ENCODE measurements at regions not wholly inside any gene's neighbourhood (a gene's known extent, or its start where the extent isn't known, plus 50 kb on each side); places are given as distances from the start of the nearest gene placed in this dataset.
"Not testable (repeated sequence)": the region's sequence is repeated elsewhere in the genome, so short reads cannot be mapped to it uniquely, and the experiment has no call there.

DNA sequence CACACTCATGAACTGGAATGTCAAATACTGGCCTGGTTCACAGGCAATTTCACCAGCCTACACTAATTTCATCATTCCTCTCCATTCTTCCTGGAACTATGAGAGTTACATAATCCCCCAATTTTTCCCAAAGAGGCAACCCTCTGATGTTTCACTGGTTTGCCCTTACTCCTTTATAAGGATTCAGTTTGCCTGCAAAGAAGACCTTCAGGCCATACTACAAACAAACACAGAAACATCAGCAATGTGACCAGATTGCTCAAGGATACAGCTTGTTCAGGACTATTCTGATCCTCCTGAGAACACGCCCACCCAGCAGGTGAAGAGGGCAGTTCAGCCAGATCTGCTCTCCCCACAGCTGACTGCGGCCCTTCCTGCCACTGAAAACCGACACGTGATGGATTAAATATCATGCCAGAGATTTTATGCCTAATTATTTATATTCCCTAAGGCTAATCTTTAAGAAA is 215.5 kb downstream of the ETAA1 start:
- no peak for TF ChIP-seq POLR2A (IDR thresholded peaks at IDR 0.05)
- TF ChIP-seq, protein P1, sequence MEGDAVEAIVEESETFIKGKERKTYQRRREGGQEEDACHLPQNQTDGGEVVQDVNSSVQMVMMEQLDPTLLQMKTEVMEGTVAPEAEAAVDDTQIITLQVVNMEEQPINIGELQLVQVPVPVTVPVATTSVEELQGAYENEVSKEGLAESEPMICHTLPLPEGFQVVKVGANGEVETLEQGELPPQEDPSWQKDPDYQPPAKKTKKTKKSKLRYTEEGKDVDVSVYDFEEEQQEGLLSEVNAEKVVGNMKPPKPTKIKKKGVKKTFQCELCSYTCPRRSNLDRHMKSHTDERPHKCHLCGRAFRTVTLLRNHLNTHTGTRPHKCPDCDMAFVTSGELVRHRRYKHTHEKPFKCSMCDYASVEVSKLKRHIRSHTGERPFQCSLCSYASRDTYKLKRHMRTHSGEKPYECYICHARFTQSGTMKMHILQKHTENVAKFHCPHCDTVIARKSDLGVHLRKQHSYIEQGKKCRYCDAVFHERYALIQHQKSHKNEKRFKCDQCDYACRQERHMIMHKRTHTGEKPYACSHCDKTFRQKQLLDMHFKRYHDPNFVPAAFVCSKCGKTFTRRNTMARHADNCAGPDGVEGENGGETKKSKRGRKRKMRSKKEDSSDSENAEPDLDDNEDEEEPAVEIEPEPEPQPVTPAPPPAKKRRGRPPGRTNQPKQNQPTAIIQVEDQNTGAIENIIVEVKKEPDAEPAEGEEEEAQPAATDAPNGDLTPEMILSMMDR (IDR thresholded peaks at IDR 0.05), result no peak
- H3K27ac ChIP-seq, result no peak overlapping the region
- no peaks in the 10 kb centered on the region for H3K9me3 ChIP-seq
- 61 to 69% methylated on average over 4 of the region's 4 CpGs for WGBS, 2 donors
- no peaks in the 10 kb centered on the region for H3K36me3 ChIP-seq
- H3K4me1 ChIP-seq, result no peaks in the 10 kb centered on the region
- intact Hi-C loops (cut with DNase I), result no loop called here
- H3K4me3 ChIP-seq (replicated peaks in 1 of 3), result no peak overlapping the region
- no peak for DNase-seq
- no peaks in the 10 kb centered on the region for H3K27me3 ChIP-seq

DNA sequence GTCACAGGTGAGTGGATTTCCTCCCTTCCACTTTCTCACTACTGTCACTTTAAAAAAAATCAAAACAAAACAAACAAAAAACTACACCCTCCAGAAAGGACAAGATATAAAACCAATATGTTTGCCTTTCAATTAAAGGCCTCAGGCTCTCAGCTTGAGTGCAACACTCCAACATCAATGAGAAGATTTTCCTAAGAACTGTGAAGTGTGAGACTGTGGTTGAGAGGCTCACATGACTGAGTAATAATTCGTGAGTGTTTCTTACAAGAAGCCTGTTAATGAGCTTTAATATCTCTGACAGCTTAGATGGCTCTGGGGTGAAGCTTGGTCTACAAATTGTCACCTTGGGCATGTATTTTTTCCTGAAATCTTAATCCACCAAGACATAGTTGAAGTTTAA is 216.1 kb downstream of the ETAA1 start:
- WGBS, 2 donors, result 19 to 44% methylated on average over 1 of the region's 1 CpG
- intact Hi-C loops (cut with DNase I), result no loop called here
- no peak overlapping the region for H3K4me3 ChIP-seq (replicated peaks in 1 of 3)
- no peak overlapping the region for H3K27ac ChIP-seq
- no peak for TF ChIP-seq POLR2A (IDR thresholded peaks at IDR 0.05)
- TF ChIP-seq, protein P1 (IDR thresholded peaks at IDR 0.05), result no peak
- H3K27me3 ChIP-seq, result no peaks in the 10 kb centered on the region
- no peaks in the 10 kb centered on the region for H3K4me1 ChIP-seq
- H3K9me3 ChIP-seq, result no peaks in the 10 kb centered on the region
- no peaks in the 10 kb centered on the region for H3K36me3 ChIP-seq
- DNase-seq, result no peak

DNA sequence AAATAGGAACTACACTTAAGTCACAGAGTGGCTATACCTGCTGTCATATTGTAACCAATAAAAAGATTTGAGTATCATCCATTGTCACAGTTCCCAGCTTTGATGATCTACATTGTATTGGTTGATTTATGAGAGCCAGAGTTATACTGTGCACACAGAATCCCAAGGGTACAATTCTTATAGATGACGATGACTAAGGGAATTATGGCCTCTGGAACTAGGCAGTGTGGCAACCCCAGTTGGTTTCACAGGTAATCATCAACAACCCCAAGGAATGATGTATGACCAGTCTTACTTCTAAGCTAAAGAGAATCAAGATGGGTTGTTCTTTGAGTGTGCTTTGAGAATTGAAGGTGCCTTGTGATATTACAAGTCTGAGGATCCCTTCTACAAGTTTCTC is 217.3 kb downstream of the ETAA1 start:
- no peaks in the 10 kb centered on the region for H3K9me3 ChIP-seq
- H3K36me3 ChIP-seq, result no peaks in the 10 kb centered on the region
- H3K4me3 ChIP-seq (replicated peaks in 1 of 3), result no peak overlapping the region
- no peak for DNase-seq
- WGBS, 2 donors, result 76 to 100% methylated on average over 1 of the region's 1 CpG
- no peak for TF ChIP-seq POLR2A (IDR thresholded peaks at IDR 0.05)
- TF ChIP-seq, protein P1 (IDR thresholded peaks at IDR 0.05), result no peak
- no peaks in the 10 kb centered on the region for H3K4me1 ChIP-seq
- H3K27me3 ChIP-seq, result no peaks in the 10 kb centered on the region
- H3K27ac ChIP-seq, result no peak overlapping the region
- intact Hi-C loops (cut with DNase I), result no loop called here

DNA sequence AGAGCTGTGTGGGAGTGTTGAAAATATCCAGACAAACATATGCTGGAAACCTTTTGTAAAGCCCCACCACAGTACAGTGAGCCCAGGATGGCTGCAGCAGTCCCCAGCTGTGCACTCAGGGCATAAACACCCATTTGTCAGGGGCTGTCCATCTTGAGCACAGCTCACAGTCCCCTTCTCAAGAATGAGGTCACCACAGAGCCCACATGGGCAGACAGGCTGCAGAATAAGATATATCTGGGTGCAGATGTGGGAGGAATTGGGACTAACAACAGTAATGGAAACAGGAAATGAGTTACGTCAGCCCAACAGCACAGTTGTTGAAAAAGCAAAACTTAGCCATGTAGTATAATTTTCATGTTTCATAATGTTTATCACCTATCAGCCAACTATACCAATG is 219.6 kb downstream of the ETAA1 start:
- no peak for DNase-seq
- TF ChIP-seq, protein P1 (IDR thresholded peaks at IDR 0.05), result no peak
- TF ChIP-seq POLR2A (IDR thresholded peaks at IDR 0.05), result no peak
- Histone ChIP-seq H3K4me1 (no peaks in the 10 kb centered on the region), H3K9me3 (no peaks in the 10 kb centered on the region), H3K27me3 (no peaks in the 10 kb centered on the region), H3K27ac (no peak overlapping the region), H3K4me3 (replicated peaks in 1 of 3) (no peak overlapping the region), H3K36me3 (no peaks in the 10 kb centered on the region)
- 70% methylated on average over 1 of the region's 1 CpG for WGBS, 2 donors
- intact Hi-C loops (cut with DNase I), result no loop called here

DNA sequence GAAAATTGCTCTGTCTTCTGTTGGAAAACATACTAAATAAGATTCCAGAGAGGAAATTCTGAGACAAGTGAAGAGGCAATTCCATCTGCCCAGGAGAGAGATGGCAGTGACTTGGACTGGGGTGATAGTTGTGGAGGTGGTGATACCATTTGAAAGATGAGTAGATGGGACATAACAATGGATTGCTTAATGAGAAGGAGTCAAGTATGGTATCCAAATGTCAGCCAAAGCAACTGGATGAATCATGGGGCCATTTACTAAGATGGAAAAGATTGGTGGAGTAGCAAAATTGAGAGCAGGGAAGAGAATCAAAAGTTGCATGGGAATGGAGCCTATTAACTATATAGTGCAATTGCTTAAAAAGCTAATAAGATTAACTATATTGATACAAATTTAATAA is 222.1 kb downstream of the ETAA1 start:
- Histone ChIP-seq H3K27me3 (no peaks in the 10 kb centered on the region), H3K9me3 (no peaks in the 10 kb centered on the region), H3K4me1 (no peaks in the 10 kb centered on the region), H3K27ac (no peak overlapping the region), H3K4me3 (replicated peaks in 1 of 3) (no peak overlapping the region), H3K36me3 (no peaks in the 10 kb centered on the region)
- no peak for DNase-seq
- intact Hi-C loops (cut with DNase I), result no loop called here
- no peak for TF ChIP-seq POLR2A (IDR thresholded peaks at IDR 0.05)
- TF ChIP-seq, protein P1 (IDR thresholded peaks at IDR 0.05), result no peak

DNA sequence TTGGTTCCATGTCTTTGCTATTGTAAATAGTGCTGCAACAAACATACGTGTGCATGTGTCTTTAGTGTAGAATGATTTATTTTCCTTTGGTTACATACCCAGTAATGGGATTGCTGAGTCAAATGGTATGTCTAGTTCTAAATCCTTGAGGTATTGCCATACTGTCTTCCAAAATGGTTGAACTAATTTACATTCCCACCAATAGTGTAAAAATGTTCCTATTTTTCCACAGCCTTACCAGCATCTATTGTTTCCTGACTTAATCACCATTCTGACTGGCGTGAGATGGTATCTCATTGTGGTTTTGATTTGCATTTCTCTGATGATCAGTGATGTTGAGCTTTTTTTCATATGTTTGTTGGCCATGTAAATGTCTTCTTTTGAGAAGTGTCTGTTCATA is 226.6 kb downstream of the ETAA1 start:
- H3K4me3 ChIP-seq (replicated peaks in 1 of 3); H3K36me3 ChIP-seq; H3K27ac ChIP-seq; H3K9me3 ChIP-seq; intact Hi-C loops (cut with DNase I); H3K27me3 ChIP-seq; H3K4me1 ChIP-seq; DNase-seq: not testable (repeated sequence)
- 97% methylated on average over 2 of the region's 2 CpGs for WGBS, 2 donors
